GM20000 (cell line): ENCODE measurements at regions not wholly inside any gene's neighbourhood (a gene's known extent, or its start where the extent isn't known, plus 50 kb on each side); places are given as distances from the start of the nearest gene placed in this dataset.

Experiments
- DNase-seq: peaks from one replicate; pipeline ENCODE4 v3.0.0; 2012; ENCODE audit warnings: low spot score
- TF ChIP-seq, protein P1 (sequence below): IDR thresholded peaks from 2 replicates; pipeline ENCODE4 v1.5.1; 2012; ENCODE audit warnings: mild to moderate bottlenecking, control low read depth; ENCODE audit errors: extremely low read depth, missing control alignments

DNA sequence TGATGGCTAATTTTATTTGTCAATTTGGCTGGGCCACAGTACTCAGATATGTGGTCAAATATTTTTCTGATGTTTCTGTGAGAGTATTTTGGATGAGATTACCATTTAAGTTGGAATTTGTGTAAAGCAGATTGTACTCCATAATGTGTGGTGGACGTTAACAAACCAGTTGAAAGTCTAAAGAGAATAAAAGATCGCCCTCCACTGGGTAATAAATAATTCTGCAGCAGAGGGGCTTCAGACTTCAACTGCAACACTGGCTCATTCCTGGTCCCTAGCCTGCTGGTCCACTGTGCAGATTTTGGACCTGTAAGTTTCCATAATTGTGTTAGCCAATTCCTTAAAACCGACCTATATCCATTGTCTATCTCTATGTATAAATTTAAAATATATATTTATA lies 540.3 kb downstream of the PCDH18 start:
- TF ChIP-seq, protein P1, sequence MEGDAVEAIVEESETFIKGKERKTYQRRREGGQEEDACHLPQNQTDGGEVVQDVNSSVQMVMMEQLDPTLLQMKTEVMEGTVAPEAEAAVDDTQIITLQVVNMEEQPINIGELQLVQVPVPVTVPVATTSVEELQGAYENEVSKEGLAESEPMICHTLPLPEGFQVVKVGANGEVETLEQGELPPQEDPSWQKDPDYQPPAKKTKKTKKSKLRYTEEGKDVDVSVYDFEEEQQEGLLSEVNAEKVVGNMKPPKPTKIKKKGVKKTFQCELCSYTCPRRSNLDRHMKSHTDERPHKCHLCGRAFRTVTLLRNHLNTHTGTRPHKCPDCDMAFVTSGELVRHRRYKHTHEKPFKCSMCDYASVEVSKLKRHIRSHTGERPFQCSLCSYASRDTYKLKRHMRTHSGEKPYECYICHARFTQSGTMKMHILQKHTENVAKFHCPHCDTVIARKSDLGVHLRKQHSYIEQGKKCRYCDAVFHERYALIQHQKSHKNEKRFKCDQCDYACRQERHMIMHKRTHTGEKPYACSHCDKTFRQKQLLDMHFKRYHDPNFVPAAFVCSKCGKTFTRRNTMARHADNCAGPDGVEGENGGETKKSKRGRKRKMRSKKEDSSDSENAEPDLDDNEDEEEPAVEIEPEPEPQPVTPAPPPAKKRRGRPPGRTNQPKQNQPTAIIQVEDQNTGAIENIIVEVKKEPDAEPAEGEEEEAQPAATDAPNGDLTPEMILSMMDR: no peak
- DNase-seq: no peak

DNA sequence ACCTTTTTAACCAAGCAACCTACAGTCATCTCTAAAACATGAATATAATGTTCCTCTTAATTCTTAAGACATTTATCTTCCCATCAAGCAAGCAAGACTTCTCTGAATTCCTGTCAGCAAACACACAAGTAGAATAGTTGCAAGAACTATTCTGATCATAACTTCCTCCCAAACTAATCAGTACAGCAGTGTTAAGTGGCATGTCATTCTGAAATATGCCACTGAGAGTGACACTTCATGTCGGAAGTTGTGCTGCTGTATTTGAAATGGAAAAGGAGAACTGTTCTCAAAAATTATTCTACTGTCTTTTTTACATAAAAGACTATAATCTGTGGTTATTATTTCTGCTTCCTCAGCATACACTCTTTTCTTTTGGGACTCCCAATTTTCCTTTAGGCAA lies 546.6 kb downstream of the PCDH18 start:
- no peak for DNase-seq
- TF ChIP-seq, protein P1: no peak

DNA sequence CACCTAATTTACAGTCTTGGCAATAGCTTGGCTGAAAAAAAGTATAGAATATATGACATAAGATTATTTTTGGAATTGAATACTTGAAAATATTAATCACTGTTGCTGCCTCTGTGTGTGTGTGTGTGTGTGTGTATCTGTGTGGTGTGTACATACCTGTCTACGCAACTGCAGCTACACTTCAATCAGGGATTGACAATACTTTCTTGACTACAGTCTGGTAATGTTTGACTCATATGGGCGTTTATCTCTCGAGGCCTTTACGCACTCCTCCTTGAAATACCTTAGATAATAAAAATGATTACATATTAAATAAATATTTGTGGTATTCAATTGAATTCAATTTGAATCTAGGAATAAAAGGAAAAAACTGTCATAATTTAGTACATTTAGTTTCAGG lies 565.2 kb downstream of the PCDH18 start:
- no peak for DNase-seq
- TF ChIP-seq, protein P1: no peak

GRCh38 chr4:136965478-136965877 lies 566.8 kb downstream of the PCDH18 start:
- TF ChIP-seq, protein P1: no peak
- DNase-seq: no peak

GRCh38 chr4:136962868-136963267 lies 569.4 kb downstream of the PCDH18 start:
- DNase-seq: no peak
- TF ChIP-seq, protein P1: no peak

DNA sequence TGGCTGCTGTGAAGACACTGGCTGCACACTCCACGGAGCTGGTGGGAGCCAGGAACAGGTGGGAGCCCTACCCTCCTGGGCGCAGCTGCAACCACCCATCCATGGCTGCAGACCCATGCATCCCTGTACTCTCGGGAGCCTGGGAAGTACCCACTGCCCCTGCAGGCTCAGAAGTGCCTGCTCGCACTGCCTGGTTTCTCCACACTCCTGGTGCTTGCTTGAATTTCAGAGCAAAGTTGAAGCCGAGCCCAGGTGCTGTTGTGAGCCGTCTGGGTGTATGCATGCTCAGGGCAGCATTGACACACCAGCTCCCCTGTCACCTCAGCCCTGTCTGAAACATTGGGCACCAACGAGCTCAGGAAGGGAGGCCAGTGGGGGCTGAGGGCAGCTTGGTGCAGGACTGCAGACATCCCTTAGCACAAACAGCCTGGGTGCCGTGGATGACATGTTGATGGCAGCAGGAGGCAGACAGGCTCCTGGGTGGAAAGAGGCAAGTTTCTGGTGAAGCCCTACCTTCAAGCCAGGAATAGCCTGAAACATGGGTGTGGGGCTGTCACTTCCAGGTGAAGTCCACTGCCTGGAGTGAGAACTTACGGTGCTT lies 585.9 kb downstream of the PCDH18 start:
- TF ChIP-seq, protein P1: no peak
- no peak for DNase-seq

GRCh38 chr4:136939781-136940180 lies 592.5 kb downstream of the PCDH18 start:
- DNase-seq: no peak
- TF ChIP-seq, protein P1: no peak

DNA sequence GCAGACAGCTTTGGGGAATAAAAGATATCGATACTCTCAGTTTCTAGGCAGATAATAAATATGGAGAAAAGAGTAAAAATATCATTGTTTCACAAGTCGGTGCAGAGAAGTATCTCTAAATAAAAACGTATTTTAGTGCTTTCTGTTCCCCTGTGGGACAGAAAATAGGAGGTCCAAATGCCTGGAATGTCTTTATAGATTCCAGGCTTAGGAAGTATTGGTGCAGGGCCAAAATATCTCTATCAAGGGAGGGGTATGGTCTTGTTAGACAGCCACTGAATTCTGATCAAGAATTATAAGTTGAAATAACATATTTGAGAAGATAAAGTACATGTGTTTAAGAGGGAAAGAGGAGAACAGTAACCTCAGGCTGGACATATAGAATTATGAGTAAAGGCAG lies 596.4 kb downstream of the PCDH18 start:
- no peak for DNase-seq
- TF ChIP-seq, protein P1: no peak
